K562 (cell line): ENCODE measurements at regions not wholly inside any gene's neighbourhood (a gene's known extent, or its start where the extent isn't known, plus 50 kb on each side); places are given as distances from the start of the nearest gene placed in this dataset.

Source experiments
- DMBX1 ChIP-seq: fragments of 250-450 bp; sonication (Bioruptor Pico); IDR thresholded peaks from 2 replicates; pipeline ENCODE4 v1.8.0; 2022; ENCODE audit warnings: inconsistent platforms, mild to moderate bottlenecking, moderate library complexity, borderline replicate concordance
- EWSR1 ChIP-seq: fragments of 450-650 bp; IDR thresholded peaks from 2 replicates; pipeline ENCODE4 v1.6.1; 2018; ENCODE audit warnings: borderline replicate concordance, mild to moderate bottlenecking, low read depth, moderate library complexity; ENCODE audit not compliant: partially characterized antibody
- FOXK2 ChIP-seq, 2 experiments: fragments of 450-650 bp; IDR thresholded peaks in 1 of 2; conservative IDR thresholded peaks in 1 of 2; 2 replicates each; pipeline ENCODE4 v1.6.1; 2016; ENCODE audit warnings: low read depth in 2 of 2, mild to moderate bottlenecking in 1 of 2
- HMG20A ChIP-seq: fragments of 450-650 bp; formaldehyde crosslinking; conservative IDR thresholded peaks from 2 replicates; pipeline ENCODE4 v1.4.0; 2020; ENCODE audit warnings: mild to moderate bottlenecking, mixed read lengths
- ILF3 ChIP-seq: fragments of 450-650 bp; IDR thresholded peaks from 2 replicates; pipeline ENCODE4 v1.6.1; 2018; ENCODE audit warnings: antibody characterized with exemption, mild to moderate bottlenecking, moderate library complexity, borderline replicate concordance
- SETDB1 ChIP-seq: IDR thresholded peaks from one replicate; pipeline ENCODE4 v1.6.1; 2012; ENCODE audit warnings: low read length, control low read depth, inconsistent platforms
- SLC30A9 ChIP-seq: fragments of 250-450 bp; sonication (Bioruptor Pico); IDR thresholded peaks from 2 replicates; pipeline ENCODE4 v1.8.0; 2022; ENCODE audit warnings: mild to moderate bottlenecking, moderate library complexity
- ZNF224 ChIP-seq: sonication (generic); formaldehyde crosslinking; IDR thresholded peaks from 2 replicates; pipeline ENCODE4 v1.8.0; 2022; ENCODE audit warnings: mild to moderate bottlenecking, missing genetic modification reagents
- ZNF282 ChIP-seq: sonication (generic); formaldehyde crosslinking; IDR thresholded peaks from 2 replicates; pipeline ENCODE4 v1.8.1; 2023; ENCODE audit warnings: missing genetic modification reagents
- TF ChIP-seq, protein P1 (sequence below), 3 experiments: IDR thresholded peaks in 2 of 3; conservative IDR thresholded peaks in 1 of 3; 2 replicates each; pipeline ENCODE4 v1.5.1; 2011 to 2012; ENCODE audit warnings: low read length in 3 of 3, mild to moderate bottlenecking in 3 of 3, control low read depth in 2 of 3, improper control_type of control experiment in 1 of 3, inconsistent platforms in 1 of 3, low read depth in 1 of 3, mixed read lengths in 1 of 3, moderate library complexity in 1 of 3; ENCODE audit not compliant: insufficient read depth in 2 of 3
- TF ChIP-seq, protein P2 (sequence below): fragments of 200-800 bp; sonication (Bioruptor generic); IDR thresholded peaks from 2 replicates; pipeline ENCODE4 v1.6.1; 2017; ENCODE audit warnings: missing genetic modification characterization, missing compliant biosample characterization
- TF ChIP-seq, protein P3 (sequence below): sonication (generic); formaldehyde crosslinking; IDR thresholded peaks from 2 replicates; pipeline ENCODE4 v1.8.1; 2023; ENCODE audit warnings: missing genetic modification reagents, mild to moderate bottlenecking, borderline replicate concordance

DNA sequence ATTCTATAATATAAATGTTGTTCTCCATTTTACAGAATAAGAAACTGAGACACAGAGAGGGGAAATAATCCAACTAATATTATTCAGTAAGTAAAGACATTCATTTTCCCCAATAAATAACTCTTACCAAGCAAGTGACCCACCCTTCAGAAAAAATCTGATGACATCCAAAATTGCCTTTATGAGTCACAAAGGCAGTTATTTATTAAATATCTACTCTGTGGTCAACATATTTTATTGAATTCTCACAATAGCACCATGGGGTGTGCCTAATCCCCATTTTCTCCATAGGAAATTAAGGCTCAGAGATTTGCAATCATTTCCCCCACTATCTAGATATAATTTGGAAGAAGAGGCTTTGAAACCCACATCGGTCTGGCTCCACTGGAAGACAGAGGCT lies 161.5 kb upstream of the ISX start (continued):
- TF ChIP-seq, protein P1, sequence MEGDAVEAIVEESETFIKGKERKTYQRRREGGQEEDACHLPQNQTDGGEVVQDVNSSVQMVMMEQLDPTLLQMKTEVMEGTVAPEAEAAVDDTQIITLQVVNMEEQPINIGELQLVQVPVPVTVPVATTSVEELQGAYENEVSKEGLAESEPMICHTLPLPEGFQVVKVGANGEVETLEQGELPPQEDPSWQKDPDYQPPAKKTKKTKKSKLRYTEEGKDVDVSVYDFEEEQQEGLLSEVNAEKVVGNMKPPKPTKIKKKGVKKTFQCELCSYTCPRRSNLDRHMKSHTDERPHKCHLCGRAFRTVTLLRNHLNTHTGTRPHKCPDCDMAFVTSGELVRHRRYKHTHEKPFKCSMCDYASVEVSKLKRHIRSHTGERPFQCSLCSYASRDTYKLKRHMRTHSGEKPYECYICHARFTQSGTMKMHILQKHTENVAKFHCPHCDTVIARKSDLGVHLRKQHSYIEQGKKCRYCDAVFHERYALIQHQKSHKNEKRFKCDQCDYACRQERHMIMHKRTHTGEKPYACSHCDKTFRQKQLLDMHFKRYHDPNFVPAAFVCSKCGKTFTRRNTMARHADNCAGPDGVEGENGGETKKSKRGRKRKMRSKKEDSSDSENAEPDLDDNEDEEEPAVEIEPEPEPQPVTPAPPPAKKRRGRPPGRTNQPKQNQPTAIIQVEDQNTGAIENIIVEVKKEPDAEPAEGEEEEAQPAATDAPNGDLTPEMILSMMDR (IDR thresholded peaks at IDR 0.05 in 2 of 3, conservative IDR thresholded peaks at IDR 0.05 in 1 of 3; ENCODE audit: insufficient read depth in 2 of 3, low read depth in 1 of 3, low read length in 3 of 3) = no peak
- TF ChIP-seq SLC30A9 (CRISPR knock-in tag) = no peak
- TF ChIP-seq DMBX1 (CRISPR knock-in tag) = no peak
- TF ChIP-seq ZNF224 (CRISPR knock-in tag) = no peak
- TF ChIP-seq FOXK2 (conservative IDR thresholded peaks at IDR 0.05 in 1 of 2, IDR thresholded peaks at IDR 0.05 in 1 of 2; ENCODE audit: low read depth in 2 of 2) = no peak
- TF ChIP-seq ILF3 = no peak
- TF ChIP-seq ZNF282 (CRISPR knock-in tag) = no peak
- TF ChIP-seq EWSR1 = no peak
- no peak for TF ChIP-seq SETDB1
- TF ChIP-seq, protein P2, sequence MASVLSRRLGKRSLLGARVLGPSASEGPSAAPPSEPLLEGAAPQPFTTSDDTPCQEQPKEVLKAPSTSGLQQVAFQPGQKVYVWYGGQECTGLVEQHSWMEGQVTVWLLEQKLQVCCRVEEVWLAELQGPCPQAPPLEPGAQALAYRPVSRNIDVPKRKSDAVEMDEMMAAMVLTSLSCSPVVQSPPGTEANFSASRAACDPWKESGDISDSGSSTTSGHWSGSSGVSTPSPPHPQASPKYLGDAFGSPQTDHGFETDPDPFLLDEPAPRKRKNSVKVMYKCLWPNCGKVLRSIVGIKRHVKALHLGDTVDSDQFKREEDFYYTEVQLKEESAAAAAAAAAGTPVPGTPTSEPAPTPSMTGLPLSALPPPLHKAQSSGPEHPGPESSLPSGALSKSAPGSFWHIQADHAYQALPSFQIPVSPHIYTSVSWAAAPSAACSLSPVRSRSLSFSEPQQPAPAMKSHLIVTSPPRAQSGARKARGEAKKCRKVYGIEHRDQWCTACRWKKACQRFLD (CRISPR knock-in tag) = no peak
- TF ChIP-seq, protein P3, sequence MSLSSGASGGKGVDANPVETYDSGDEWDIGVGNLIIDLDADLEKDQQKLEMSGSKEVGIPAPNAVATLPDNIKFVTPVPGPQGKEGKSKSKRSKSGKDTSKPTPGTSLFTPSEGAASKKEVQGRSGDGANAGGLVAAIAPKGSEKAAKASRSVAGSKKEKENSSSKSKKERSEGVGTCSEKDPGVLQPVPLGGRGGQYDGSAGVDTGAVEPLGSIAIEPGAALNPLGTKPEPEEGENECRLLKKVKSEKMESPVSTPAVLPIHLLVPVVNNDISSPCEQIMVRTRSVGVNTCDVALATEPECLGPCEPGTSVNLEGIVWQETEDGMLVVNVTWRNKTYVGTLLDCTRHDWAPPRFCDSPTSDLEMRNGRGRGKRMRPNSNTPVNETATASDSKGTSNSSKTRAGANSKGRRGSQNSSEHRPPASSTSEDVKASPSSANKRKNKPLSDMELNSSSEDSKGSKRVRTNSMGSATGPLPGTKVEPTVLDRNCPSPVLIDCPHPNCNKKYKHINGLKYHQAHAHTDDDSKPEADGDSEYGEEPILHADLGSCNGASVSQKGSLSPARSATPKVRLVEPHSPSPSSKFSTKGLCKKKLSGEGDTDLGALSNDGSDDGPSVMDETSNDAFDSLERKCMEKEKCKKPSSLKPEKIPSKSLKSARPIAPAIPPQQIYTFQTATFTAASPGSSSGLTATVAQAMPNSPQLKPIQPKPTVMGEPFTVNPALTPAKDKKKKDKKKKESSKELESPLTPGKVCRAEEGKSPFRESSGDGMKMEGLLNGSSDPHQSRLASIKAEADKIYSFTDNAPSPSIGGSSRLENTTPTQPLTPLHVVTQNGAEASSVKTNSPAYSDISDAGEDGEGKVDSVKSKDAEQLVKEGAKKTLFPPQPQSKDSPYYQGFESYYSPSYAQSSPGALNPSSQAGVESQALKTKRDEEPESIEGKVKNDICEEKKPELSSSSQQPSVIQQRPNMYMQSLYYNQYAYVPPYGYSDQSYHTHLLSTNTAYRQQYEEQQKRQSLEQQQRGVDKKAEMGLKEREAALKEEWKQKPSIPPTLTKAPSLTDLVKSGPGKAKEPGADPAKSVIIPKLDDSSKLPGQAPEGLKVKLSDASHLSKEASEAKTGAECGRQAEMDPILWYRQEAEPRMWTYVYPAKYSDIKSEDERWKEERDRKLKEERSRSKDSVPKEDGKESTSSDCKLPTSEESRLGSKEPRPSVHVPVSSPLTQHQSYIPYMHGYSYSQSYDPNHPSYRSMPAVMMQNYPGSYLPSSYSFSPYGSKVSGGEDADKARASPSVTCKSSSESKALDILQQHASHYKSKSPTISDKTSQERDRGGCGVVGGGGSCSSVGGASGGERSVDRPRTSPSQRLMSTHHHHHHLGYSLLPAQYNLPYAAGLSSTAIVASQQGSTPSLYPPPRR = no peak
- TF ChIP-seq HMG20A (CRISPR knock-in tag) = no peak
